Nephron (organoid): ENCODE measurements at regions not wholly inside any gene's neighbourhood (a gene's known extent, or its start where the extent isn't known, plus 50 kb on each side); places are given as distances from the start of the nearest gene placed in this dataset.

Experiments
- H3K27ac Mint-ChIP-seq, 3 experiments: 2 replicates each; pipeline ENCODE4 v1.8.0; 2020; ENCODE audit warnings: mixed read lengths in 3 of 3, mild to moderate bottlenecking in 2 of 3, moderate library complexity in 1 of 3
- H3K27me3 Mint-ChIP-seq: 2 replicates; pipeline ENCODE4 v1.8.0; 2021; ENCODE audit warnings: low read depth, mild to moderate bottlenecking, moderate library complexity, mixed read lengths
- H3K36me3 Mint-ChIP-seq: 2 replicates; pipeline ENCODE4 v1.8.0; 2020; ENCODE audit warnings: low read depth, mixed read lengths
- H3K4me1 Mint-ChIP-seq: 2 replicates; pipeline ENCODE4 v1.8.0; 2020; ENCODE audit warnings: mixed read lengths
- H3K4me3 Mint-ChIP-seq, 3 experiments: 2 replicates each; pipeline ENCODE4 v1.8.0; 2020; ENCODE audit warnings: mild to moderate bottlenecking in 3 of 3, mixed read lengths in 3 of 3, moderate library complexity in 2 of 3
- H3K9me3 Mint-ChIP-seq: 2 replicates; pipeline ENCODE4 v1.8.0; 2020; ENCODE audit warnings: mixed read lengths
- CTCF ChIP-seq, 3 experiments: fragments of 200-600 bp; sonication (generic); IDR thresholded peaks; one replicate each; pipeline ENCODE4 v1.5.0; 2021; ENCODE audit warnings: antibody characterized with exemption in 3 of 3; ENCODE audit not compliant: unreplicated experiment in 3 of 3

GRCh38 chr9:26687421-26687820, 205.2 kb downstream of the CAAP1 start:
- Mint-ChIP-seq H3K27me3 (no peaks in the 10 kb centered on the region), H3K4me1 (no peaks in the 10 kb centered on the region), H3K27ac (no peak overlapping the region), H3K36me3 (no peaks in the 10 kb centered on the region), H3K9me3 (no peaks in the 10 kb centered on the region), H3K4me3 (no peak overlapping the region)
- TF ChIP-seq CTCF (IDR thresholded peaks at IDR 0.05; ENCODE audit: unreplicated experiment in 3 of 3), result no peak

DNA sequence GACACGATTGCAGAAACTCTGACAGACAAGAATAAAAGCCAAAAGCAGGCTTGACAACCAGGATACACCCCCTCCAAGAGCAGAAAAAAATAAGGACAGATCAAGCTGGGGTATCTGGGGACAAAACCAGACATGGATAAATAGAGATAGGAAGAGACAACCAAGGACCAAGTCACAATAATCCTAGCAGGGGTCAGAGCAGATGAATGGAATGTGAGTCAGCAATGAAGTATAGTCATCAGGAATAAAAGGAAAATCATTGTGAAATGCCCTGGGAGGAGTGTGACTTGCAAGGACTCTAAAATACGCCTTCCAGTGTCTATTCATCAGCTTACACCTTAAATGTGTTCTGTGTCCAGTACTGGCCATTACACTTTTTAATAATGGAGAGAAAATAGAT, 206.8 kb downstream of the CAAP1 start:
- Mint-ChIP-seq H3K9me3 (no peaks in the 10 kb centered on the region), H3K36me3 (no peaks in the 10 kb centered on the region), H3K27ac (no peak overlapping the region), H3K4me3 (no peak overlapping the region), H3K4me1 (no peaks in the 10 kb centered on the region), H3K27me3 (no peaks in the 10 kb centered on the region)
- TF ChIP-seq CTCF (IDR thresholded peaks at IDR 0.05; ENCODE audit: unreplicated experiment in 3 of 3), result no peak

DNA sequence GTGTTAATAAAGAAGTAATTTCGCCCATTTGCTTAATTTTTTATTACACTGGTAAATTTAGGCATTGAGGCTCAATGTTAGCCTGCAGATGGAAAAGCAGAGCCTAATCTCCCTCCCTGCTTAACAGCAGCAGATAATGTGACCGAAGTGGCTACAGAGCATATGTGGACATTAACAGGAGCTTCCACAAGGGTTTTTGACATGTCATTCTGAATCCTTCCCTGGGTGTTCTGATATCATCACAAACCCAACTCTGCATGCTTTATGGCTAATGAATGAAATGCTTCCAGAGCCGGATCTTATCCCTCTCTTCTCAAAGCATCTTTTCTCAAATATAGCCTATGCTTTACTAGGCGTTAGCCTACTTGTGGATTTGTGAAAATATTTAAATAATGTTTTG, 208.6 kb downstream of the CAAP1 start:
- no peaks in the 10 kb centered on the region for H3K9me3 Mint-ChIP-seq
- TF ChIP-seq CTCF (IDR thresholded peaks at IDR 0.05; ENCODE audit: unreplicated experiment in 3 of 3), result no peak
- H3K27me3 Mint-ChIP-seq, result no peaks in the 10 kb centered on the region
- H3K4me1 Mint-ChIP-seq, result no peaks in the 10 kb centered on the region
- H3K36me3 Mint-ChIP-seq, result no peaks in the 10 kb centered on the region
- no peak overlapping the region for H3K27ac Mint-ChIP-seq
- no peak overlapping the region for H3K4me3 Mint-ChIP-seq

DNA sequence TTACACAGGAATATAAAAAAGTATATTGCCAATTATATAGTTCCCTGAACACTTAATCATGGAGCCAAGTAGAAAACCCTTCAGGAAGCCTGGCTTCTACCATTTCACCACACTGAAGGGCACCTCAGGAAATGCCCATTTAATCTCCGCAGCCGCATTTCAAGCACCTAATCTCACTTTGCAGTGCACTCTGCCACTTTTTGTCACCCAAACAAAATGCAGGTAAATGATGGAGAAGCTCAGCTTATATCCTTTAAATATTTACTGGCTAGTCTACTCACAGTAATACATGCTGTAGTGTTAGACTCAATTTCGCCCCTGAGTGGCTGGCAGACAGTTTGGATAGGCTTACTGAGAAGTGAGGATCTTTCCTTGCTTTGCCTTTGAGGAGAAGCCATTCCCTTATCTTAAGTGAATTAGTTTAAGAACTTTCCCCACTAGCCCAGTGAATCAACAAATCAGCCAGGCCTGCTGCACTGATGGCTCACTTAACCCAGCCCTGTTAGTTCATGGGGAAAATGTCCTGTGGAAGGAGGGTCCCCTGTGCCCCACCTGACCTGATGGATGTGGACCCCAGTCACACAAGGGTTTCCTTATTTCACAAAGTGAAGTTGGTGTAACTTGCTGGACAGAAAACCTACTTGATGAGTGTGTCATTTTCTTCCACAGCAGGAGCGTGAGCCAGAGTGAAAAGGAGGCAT, 209.7 kb downstream of the CAAP1 start:
- H3K36me3 Mint-ChIP-seq, result no peaks in the 10 kb centered on the region
- H3K9me3 Mint-ChIP-seq, result no peaks in the 10 kb centered on the region
- H3K4me1 Mint-ChIP-seq, result no peaks in the 10 kb centered on the region
- no peak for TF ChIP-seq CTCF (IDR thresholded peaks at IDR 0.05; ENCODE audit: unreplicated experiment in 3 of 3)
- H3K27ac Mint-ChIP-seq, result no peak overlapping the region
- H3K4me3 Mint-ChIP-seq, result no peak overlapping the region
- H3K27me3 Mint-ChIP-seq, result no peaks in the 10 kb centered on the region

GRCh38 chr9:26682041-26682440, 210.6 kb downstream of the CAAP1 start:
- H3K9me3 Mint-ChIP-seq, result no peaks in the 10 kb centered on the region
- H3K36me3 Mint-ChIP-seq, result no peaks in the 10 kb centered on the region
- no peak overlapping the region for H3K27ac Mint-ChIP-seq
- TF ChIP-seq CTCF (IDR thresholded peaks at IDR 0.05; ENCODE audit: unreplicated experiment in 3 of 3), result no peak
- no peak overlapping the region for H3K4me3 Mint-ChIP-seq
- H3K27me3 Mint-ChIP-seq, result no peaks in the 10 kb centered on the region
- no peaks in the 10 kb centered on the region for H3K4me1 Mint-ChIP-seq

DNA sequence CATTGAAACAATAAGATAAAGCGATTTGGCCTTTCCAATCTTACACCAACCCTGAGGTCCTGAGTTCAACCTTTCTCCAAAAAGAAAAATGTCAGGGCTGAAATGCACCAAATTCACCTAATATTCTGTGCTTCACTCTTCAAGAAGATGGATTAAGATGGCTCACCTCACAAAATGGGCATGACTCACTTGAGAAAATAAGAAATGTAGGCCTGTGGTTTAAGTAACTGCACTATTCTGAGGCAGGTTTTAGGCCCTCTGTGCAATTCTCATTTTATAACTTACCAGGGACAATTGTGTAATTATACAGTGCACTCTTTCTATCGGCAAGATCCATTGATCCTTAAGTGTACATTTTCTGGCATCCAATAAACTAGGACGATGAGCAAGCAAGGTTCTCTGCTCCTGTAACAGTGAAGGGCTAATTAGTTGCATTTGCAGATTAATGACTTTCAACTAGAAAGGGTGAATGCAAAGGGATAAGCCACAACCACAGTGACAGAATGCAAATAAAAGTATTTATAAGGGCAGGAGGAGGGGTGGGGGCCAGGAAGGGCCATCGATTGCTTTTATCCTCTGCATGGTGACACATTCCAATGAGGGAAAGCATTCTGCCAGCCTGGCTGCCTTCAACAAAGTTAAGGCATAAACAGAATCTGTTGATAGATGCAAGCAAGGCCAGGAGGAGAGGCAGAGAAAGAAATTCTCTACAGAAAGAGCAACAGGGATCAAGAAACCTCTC, 214.5 kb downstream of the CAAP1 start:
- H3K27ac Mint-ChIP-seq, result no peak overlapping the region
- H3K36me3 Mint-ChIP-seq, result no peaks in the 10 kb centered on the region
- TF ChIP-seq CTCF (IDR thresholded peaks at IDR 0.05; ENCODE audit: unreplicated experiment in 3 of 3), result no peak
- H3K27me3 Mint-ChIP-seq, result no peaks in the 10 kb centered on the region
- H3K4me1 Mint-ChIP-seq, result peaks cover 9% of the 10 kb centered on the region
- no peaks in the 10 kb centered on the region for H3K9me3 Mint-ChIP-seq
- H3K4me3 Mint-ChIP-seq, result no peak overlapping the region
